Glomerular visceral epithelial cell (primary cell): ENCODE measurements at regions not wholly inside any gene's neighbourhood (a gene's known extent, or its start where the extent isn't known, plus 50 kb on each side); places are given as distances from the start of the nearest gene placed in this dataset.
A peak's percentile ranks its signal among the peaks of the same experiment; 100 is the strongest.

Experiments
- DNase-seq: peaks from one replicate; pipeline ENCODE4 v3.0.0-alpha.2; 2016; ENCODE audit errors: extremely low spot score

GRCh38 chr13:73715911-73716510 lies 418.2 kb downstream of the KLF12 start:
- no peak for DNase-seq

DNA sequence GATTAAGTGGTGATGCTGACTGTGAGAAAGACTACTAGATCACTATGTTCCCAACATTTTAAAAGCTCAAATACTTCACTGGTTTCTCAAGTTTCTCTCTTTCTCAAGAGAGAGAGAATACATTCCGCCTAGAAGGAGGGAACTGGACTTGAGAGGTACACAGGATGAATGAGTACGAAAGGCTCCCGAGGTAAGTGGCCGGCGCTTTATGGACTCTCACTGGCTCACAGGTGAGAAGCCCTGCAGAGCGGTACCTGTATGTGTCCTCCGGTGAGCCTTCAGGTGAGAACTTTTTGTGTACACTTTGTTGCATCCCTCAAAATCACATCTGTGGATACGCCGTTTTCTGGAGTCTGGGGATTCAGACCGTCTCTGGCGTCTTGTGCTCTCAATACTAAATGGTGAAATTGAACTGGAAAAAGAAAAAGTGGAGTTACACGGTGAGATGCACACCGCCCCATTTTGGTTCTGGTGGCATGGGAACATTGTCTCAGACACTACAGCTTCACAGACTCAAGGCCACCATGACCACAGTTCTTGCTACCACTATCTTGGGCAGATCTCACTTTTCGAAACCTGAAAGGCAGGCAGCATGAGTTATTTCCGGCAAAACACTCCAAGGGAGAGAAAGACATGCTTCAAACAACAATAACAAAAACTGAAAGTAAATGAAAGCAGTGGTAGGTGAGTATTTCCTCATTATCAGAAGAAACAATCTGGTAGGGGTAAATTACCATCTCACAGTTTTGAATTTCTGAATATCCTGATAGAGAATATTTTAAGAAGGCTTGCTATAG lies 418.9 kb downstream of the KLF12 start:
- no peak for DNase-seq

GRCh38 chr13:73714522-73714921 lies 419.7 kb downstream of the KLF12 start:
- no peak for DNase-seq

DNA sequence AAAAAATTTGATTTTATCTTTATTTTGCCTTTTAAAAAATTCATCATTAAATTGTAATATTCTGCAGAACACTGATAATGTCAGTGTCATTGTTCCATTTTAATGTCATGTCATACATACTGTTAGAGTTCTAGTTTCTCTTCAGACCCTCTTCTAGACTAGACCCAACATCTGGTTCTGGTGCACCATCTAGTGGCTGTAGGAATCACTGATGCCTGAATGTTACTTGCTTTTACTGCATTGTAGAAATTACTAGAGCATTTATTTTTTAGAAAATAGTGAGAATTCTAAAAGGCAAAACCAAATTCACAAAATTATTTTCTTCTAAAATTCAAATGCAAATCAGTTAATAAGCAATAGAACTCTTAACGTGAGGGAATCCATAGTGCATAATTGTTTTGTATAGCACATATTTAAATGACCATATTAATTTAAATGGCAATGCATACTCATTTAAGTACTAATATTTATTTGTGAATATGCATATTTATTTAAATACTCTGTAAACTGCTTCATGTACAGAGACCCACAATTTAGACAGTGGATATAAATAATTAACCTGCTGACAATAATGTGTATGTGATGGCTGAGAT lies 425.7 kb downstream of the KLF12 start:
- DNase-seq: peak; percentile 66

- no peak for DNase-seq
Measured at GRCh38 chr13:73704587-73704986, 429.6 kb downstream of the KLF12 start.

DNA sequence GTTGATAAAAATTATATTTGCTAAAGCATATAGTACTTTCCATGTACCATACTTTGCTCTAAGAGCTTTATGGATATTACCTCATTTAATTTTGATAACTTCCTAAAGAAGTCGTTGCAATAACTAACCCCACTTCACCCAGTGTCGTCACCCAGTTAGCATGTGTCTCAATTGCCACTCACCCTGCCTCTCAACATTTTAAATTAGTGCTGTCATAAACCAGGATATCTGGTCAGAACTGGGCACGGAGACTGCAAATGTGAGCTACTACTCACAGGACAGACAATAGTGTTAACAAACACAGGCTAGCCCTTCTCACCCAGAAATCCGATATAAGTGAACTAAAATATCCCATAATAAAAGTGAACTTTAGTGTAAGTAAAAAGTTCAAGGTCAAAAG lies 430.6 kb downstream of the KLF12 start:
- no peak for DNase-seq

DNA sequence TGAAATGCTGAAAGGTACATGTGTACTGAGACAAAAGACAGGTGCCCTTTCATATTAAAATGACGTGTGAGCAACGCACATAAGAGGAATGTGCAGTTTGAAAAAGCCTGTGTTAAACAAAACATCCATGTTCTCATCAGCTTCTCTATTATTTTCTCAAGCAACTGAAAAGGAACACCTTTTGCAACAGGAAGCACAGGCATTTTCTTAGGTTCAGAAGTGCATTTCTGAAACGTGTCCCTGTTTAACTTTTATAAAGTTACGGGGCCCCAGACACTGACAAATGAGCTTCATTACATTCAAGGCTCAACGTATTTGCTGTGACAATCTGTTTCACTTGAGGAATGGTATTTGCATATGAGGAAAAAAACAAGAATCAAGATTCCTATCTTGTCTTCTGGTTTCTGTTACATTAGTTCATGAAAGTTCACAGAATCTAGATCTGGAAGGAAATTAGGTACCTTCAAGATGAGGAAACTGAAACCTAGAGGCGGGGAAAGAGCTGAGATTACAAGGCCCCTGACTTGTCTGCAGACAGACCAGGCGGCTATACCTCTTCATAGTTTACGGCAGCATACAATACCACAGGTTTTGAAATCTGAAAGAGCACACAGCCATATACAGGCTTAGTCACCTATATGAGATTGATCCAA lies 431.7 kb downstream of the KLF12 start:
- DNase-seq: no peak

DNA sequence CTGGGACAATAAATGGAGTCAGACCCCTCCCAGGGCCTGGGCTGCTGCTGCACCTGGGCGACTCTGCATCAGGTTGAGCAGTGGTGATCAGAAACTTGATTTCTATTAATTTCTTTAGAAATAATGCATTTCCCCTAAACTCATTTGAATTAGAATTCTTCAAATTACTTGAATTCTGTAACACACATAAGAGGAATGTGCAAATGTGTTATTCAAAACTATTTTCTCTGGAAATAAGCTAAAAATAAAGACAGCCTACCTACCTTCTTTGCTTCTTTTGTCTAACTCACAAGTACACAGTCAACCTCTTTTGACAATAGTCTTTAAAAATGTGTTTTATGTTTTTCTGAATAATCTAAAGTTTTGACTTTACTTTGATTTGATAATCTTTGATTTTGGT lies 433.0 kb downstream of the KLF12 start:
- no peak for DNase-seq

DNA sequence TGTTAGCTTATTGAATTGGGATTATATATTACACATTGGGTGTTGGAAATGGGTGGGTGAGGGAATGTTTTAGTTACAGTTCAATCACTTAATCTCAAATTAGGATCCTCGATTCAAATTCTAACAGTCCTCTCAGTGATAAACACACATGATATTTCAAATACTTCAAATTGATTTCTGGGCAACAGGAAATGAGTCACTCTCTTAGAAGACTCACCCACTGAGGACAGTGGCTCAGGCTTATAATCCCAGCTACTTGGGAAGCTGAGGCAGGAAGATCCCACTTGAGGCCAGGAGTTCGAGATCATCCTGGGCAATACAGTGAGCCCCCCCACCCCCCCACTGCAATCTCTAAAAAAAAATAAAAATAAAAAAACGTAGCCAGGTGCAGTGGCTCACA lies 435.3 kb downstream of the KLF12 start:
- no peak for DNase-seq

DNA sequence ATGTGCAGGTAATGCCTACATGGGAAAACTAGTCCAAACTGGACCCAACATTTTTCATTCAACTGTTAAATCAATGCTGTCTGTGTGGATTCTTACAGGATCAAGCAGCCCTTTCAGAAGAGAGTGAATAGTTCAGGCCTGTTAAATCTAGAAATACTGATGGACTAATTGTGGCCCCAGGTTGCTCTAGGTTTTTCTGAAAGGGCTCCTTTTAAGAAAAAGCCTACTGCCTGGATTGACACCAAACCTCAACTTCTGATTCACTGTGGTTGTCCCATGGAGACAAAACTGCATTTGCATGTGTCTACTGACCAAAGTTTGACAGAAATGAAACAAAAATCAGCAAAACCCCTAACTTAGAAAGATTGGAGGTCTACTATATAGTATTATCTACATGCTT lies 437.0 kb downstream of the KLF12 start:
- no peak for DNase-seq

DNA sequence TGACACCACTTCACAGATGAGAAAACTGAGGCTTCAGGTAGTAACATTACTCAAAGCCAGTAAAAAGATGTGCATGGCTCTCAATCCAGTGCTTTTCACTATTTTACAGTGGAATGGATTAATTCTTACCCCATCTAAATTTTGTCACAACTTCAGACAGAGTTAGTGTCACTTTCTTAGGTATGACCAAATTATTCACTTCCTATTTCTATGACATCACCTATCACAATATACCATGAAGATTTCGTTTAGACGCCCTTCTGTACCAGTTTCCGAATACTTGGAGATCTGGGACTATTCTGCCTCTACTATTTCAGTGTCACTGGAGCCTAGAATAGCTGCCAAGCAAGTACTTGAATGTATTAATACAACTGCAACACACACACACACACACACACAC lies 437.5 kb downstream of the KLF12 start:
- no peak for DNase-seq

DNA sequence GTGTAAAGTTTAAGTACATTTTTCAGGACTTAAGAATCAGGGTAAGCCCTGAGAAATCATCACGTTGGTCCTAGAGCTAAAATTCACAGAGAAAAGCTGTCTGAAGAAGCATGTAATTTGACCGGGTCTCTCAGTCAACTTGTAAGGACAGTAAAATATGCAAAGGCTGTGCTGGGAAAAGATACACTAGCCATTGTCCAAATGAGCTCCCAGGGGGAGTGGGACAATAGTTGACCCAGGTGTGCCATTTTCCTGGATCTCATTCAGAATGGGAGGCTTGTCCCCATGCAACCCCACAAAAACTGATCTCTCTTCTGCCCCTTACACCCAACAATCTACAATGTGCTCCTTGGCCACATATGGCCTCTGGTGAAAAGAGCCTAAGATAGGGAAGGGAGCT lies 437.9 kb downstream of the KLF12 start:
- DNase-seq: no peak

GRCh38 chr13:73695325-73695724 lies 438.9 kb downstream of the KLF12 start:
- DNase-seq: no peak

DNA sequence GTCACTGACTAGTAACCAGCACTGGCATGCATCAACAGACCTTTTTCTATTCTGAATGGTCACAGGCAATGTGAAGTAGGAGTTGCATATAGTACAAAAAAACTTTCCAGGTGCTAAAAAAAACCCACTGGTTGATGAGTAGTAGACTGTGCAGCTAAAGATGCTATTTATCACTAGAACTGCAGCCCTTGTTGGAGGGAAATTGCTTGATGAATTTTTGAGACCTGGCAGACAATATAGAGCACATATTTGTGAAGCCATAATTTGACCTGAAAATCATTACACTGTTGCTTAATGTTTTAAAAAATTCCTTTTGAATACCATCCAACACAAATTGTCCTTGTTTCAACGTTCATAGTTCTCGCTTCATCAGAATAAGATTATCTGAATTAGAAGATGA lies 441.0 kb downstream of the KLF12 start:
- DNase-seq: no peak

DNA sequence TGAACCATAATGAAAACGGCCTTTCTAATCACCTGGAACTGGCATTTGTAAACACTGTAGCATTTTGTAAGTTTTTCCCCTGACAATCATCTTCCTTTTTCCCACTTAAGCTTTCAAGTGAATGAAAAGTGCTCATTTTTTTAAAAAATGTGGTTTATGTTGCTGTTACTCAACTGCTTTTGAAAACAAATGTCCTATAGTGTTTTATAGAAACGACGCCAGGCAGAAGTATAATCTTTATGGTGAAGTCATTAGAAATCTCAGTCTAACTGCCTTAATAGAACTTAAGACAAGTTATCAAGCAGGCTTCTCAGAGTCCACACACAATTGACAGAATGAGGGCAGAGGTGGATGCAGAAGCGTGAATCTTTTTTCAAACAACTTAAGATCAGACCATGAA lies 442.3 kb downstream of the KLF12 start:
- no peak for DNase-seq

GRCh38 chr13:73687929-73688328 lies 446.3 kb downstream of the KLF12 start:
- no peak for DNase-seq

DNA sequence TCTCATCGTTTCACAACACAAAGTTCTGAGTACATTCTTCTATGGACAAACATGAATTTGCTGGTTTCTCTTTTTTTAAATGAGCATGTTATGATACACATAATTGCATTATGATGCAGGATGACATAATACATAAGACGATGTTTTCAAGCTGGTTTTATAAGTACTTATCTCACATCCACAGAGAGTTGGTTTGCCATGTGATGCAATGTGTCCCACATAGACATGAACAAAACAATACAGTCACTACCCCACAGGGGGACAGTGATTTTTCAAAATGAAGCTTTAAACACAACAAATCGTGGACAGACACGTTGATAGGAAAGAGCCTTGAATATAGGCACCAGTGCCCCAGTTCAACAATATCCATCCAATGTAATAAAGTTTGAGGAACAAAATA lies 447.1 kb downstream of the KLF12 start:
- no peak for DNase-seq

DNA sequence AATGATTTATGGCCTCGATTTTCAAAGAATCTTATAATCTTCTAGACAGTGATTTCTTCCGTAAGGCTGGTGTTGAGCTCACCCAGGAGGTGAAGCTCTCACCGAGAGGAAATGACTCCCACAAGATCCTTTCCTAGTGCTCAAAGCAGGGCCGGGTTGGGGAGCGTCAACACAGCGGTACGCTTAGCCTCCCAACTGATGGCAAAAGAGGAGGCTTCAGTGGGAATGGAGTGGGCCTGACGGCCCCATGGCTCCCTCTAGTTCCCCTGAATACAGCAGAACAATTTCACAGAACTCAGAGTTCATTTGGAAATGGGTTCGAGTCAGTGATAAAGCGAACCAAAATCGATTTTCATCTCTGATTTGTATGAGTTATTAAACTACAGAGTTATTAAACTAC lies 449.5 kb downstream of the KLF12 start:
- no peak for DNase-seq

DNA sequence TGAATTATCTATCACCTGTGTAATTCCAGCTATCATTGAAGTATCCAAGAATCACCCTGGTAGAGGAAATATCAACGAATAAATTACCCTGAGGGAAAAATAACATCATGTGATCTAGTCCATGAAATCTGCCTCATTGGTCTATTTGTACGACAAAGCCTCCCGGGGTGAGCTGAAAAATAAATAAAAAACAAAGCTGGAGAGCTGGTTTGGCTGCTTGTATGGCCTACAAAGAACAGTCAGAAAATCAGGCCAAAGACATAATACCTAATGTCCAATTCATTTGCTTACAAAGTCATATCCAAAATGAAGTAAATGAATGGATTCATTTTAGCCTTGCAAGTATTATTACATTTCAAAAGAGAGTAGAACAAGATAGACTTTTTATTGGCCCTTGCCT lies 449.9 kb downstream of the KLF12 start:
- no peak for DNase-seq

DNA sequence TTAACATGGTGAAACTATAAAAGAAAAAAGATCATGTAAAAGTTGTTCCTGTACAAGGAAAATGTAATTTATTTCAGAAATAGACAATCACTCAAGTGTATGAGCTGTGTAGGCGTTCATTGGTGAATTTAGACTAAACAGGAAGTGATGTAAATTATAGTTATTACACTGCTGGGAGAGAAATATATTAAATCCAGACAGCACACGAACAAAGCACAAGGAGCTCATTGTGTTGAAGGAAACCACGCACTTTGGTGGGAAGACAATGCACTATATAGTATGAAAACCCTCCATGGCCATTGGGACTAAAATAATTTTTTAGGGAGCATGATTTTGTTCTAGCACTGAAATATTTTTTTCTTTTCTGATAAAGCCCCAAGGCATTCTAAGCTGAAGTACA lies 450.5 kb downstream of the KLF12 start:
- DNase-seq: no peak

DNA sequence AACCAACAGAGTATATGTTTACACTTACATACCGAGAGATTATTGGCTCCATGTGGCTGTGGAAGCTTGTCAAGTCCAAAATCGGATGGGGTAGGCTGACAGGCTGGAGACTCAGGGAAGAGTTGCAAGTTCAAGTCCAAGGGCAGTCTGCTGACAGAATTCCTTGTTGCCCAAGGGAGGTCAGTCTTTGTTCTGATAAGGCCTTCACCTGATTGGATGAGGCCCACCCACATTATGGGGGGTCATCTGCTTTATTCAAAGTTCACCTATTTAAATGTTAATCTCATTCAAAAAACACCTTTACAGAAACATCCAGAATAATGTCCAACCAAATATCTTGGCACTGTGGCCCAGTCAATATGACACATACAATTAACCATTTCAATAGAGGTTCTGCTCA lies 452.4 kb downstream of the KLF12 start:
- DNase-seq: no peak

GRCh38 chr13:73681015-73681414 lies 453.2 kb downstream of the KLF12 start:
- DNase-seq: no peak

- no peak for DNase-seq
Measured at GRCh38 chr13:73677048-73677601, 457.1 kb downstream of the KLF12 start.
